Activated CD4-positive, alpha-beta T cell treated with anti-CD3 and anti-CD28 coated beads for 36 hours (primary cell): ENCODE measurements at regions not wholly inside any gene's neighbourhood (a gene's known extent, or its start where the extent isn't known, plus 50 kb on each side); places are given as distances from the start of the nearest gene placed in this dataset.

Experiments
- ATAC-seq: fragments of 200-7000 bp; cut with Tn5 transposase; one replicate; pipeline ENCODE4 v1.10.0; 2021; ENCODE audit warnings: mild to moderate bottlenecking, moderate library complexity
- CTCF ChIA-PET: fragments of 350-600 bp; sonication (Branson Sonifier 250); formaldehyde crosslinking; loops from one replicate; lab custom pipeline; 2021; ENCODE audit warnings: antibody characterized with exemption; lab: Charles Lee
- POLR2A ChIA-PET: fragments of 350-600 bp; sonication (Branson Sonifier 250); formaldehyde crosslinking; loops from one replicate; lab custom pipeline; 2021; ENCODE audit warnings: antibody characterized with exemption, inconsistent platforms; lab: Charles Lee
- DNase-seq: peaks from one replicate; pipeline ENCODE4 v3.0.0-alpha.2; 2020
- H3K27ac Mint-ChIP-seq: one replicate; pipeline ENCODE4 v1.8.0; 2021; ENCODE audit warnings: mixed read lengths
- H3K27me3 Mint-ChIP-seq: one replicate; pipeline ENCODE4 v1.8.0; 2021; ENCODE audit warnings: mixed read lengths
- H3K36me3 Mint-ChIP-seq: one replicate; pipeline ENCODE4 v1.8.0; 2021; ENCODE audit warnings: low read depth, mixed read lengths
- H3K4me1 Mint-ChIP-seq: one replicate; pipeline ENCODE4 v1.8.0; 2021; ENCODE audit warnings: mixed read lengths
- H3K4me3 Mint-ChIP-seq: one replicate; pipeline ENCODE4 v1.8.0; 2021; ENCODE audit warnings: mild to moderate bottlenecking, moderate library complexity, mixed read lengths
- H3K9me3 Mint-ChIP-seq: one replicate; pipeline ENCODE4 v1.8.0; 2021; ENCODE audit warnings: low read depth, mixed read lengths
- intact Hi-C, 2 experiments: fragments of 100-400 bp; cut with DNase I in 1 of 2; cut with micrococcal nuclease in 1 of 2; formaldehyde crosslinking; loops; one replicate each; pipeline versions ENCODE4 v1.14.2 to v1.15.1; 2022 to 2024; cut with DNase I, micrococcal nuclease

DNA sequence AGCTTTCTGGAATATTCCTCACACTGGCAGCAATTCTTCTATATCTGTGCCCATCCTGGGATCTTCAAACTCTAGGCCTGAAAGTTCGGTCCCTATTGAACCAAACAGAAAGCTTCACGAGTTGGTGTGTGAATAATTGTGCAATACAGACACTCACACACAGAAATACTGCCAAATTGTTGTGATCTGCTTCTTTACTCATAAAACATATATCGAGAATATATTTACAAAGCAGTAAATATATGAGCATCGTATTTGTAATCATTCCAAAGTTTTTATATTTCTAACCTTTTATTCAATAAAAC is 56.6 kb upstream of the BEX4 start:
- no peak overlapping the region for H3K4me3 Mint-ChIP-seq
- intact Hi-C loops: loop anchor here in 1 of 2 experiments (1.0 kb wide), 1 partner anchor 207 kb away; no protein-coding TSS in a partner anchor
- H3K36me3 Mint-ChIP-seq: no peaks in the 10 kb centered on the region
- no peak for DNase-seq
- H3K4me1 Mint-ChIP-seq: no peaks in the 10 kb centered on the region
- ChIA-PET CTCF (no interaction called here), POLR2A (no interaction called here)
- no peaks in the 10 kb centered on the region for H3K9me3 Mint-ChIP-seq
- no peaks in the 10 kb centered on the region for H3K27me3 Mint-ChIP-seq
- no peak overlapping the region for H3K27ac Mint-ChIP-seq
- ATAC-seq: no peak

DNA sequence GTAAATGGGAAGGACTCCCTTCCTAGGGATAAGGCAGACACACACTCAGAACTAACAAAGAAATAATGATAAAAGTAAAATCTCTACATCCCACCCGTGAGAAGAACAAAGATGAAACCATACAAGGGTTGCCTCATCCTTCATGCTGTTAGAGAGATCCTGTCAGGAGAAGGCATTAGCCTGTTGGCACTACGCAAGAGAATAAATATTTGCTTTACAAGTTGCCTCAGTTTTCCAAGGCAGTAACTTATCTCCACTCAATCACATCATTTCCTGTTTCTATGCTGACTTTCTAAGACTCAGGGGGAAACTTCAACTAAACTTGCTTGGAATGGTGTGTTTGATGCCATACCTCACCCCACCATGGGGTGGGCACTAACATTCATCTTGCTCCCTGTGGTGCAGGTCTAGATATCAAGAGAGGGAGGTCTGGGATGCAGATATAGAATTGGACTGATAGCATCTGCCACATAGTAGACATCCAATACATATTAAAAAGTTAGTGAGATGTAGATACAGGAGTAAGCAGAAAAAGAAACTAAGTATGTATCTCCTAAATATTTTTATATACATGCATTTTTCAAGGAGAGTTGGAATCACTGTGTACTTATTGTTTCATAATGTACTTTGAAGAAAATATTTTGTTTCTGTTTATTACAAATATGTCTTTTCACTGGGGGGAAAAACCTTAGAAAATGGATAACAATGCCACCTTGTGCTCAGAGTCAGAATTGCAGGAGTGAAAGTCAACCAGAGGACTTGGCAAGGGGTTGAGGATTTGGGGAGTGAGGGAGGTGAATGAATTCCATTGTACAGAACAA is 57.2 kb upstream of the BEX4 start:
- ATAC-seq (no peak), DNase-seq (peak; percentile 22)
- Mint-ChIP-seq H3K27ac (no peak overlapping the region), H3K9me3 (no peaks in the 10 kb centered on the region), H3K36me3 (no peaks in the 10 kb centered on the region), H3K27me3 (no peaks in the 10 kb centered on the region), H3K4me3 (no peak overlapping the region), H3K4me1 (no peaks in the 10 kb centered on the region)
- ChIA-PET CTCF (no interaction called here), POLR2A (no interaction called here)
- intact Hi-C loops: loop anchor here in 1 of 2 experiments (1.0 kb wide), 1 partner anchor 206 kb away; no protein-coding TSS in a partner anchor

DNA sequence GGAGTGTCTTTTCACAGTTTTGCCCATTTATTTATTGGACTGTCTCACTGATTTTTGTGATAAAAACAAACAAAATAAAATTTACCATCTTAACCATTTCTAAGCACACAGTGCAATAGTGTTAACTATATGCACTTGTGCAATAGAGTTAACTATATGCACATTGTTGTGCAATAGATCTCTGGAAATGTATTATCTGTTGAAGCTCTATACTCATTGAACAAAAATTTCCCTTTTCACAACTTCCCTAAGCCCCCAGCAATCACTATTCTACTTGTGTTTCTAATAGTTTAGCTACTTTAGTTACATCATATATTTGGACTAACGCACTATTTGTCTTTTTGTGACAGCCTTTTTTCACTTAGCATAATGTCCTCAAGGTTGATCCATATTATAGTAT is 59.7 kb upstream of the BEX4 start:
- peaks cover 6% of the 10 kb centered on the region for H3K4me1 Mint-ChIP-seq
- POLR2A ChIA-PET: no interaction called here
- CTCF ChIA-PET: no interaction called here
- ATAC-seq (no peak), DNase-seq (no peak)
- no peaks in the 10 kb centered on the region for H3K9me3 Mint-ChIP-seq
- no peaks in the 10 kb centered on the region for H3K27me3 Mint-ChIP-seq
- H3K27ac Mint-ChIP-seq: no peak overlapping the region
- H3K4me3 Mint-ChIP-seq: no peak overlapping the region
- no peaks in the 10 kb centered on the region for H3K36me3 Mint-ChIP-seq
- intact Hi-C loops: no loop called here

GRCh38 chrX:103153661-103154060 is 60.7 kb upstream of the NXF3 start:
- Mint-ChIP-seq H3K9me3 (no peaks in the 10 kb centered on the region), H3K27me3 (no peaks in the 10 kb centered on the region), H3K27ac (no peak overlapping the region), H3K4me3 (no peak overlapping the region), H3K36me3 (no peaks in the 10 kb centered on the region), H3K4me1 (peaks cover 6% of the 10 kb centered on the region)
- ChIA-PET POLR2A (no interaction called here), CTCF (no interaction called here)
- DNase-seq (no peak), ATAC-seq (no peak)
- intact Hi-C loops: no loop called here

- CTCF ChIA-PET: no interaction called here
- intact Hi-C loops: no loop called here
- no peak for DNase-seq
- POLR2A ChIA-PET: no interaction called here
- H3K27me3 Mint-ChIP-seq: no peaks in the 10 kb centered on the region
- H3K27ac Mint-ChIP-seq: no peak overlapping the region
- H3K4me3 Mint-ChIP-seq: no peak overlapping the region
- ATAC-seq: no peak
- H3K9me3 Mint-ChIP-seq: no peaks in the 10 kb centered on the region
- H3K36me3 Mint-ChIP-seq: no peaks in the 10 kb centered on the region
- peaks cover 6% of the 10 kb centered on the region for H3K4me1 Mint-ChIP-seq
These were observed 58.9 kb upstream of the NXF3 start for GRCh38 chrX:103151799-103152198.

DNA sequence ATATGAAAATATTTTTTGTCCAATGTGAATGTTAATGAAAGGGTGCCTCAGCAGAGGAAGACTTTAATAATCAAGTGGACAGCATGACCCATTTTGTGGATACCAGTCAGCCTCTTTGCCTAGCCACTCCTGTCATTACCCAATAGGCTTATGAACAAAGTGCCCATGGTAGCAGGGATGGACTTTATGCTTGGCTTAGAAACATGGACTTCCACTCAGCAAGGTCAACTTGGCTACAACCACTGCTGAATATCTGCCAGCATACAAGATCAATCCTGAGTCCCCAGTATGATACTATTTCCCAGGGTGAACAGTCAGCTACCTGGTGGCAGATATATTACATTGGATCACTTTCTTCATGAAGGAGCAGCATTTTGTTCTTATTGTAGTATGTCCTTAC is 56.7 kb upstream of the NXF3 start:
- Mint-ChIP-seq H3K4me1 (peaks cover 6% of the 10 kb centered on the region), H3K27ac (no peak overlapping the region), H3K36me3 (no peaks in the 10 kb centered on the region), H3K27me3 (no peaks in the 10 kb centered on the region), H3K4me3 (no peak overlapping the region), H3K9me3 (no peaks in the 10 kb centered on the region)
- intact Hi-C loops: no loop called here
- no peak for DNase-seq
- ATAC-seq: no peak
- CTCF ChIA-PET: no interaction called here
- POLR2A ChIA-PET: no interaction called here

- intact Hi-C loops: no loop called here
- ChIA-PET CTCF (no interaction called here), POLR2A (no interaction called here)
- Mint-ChIP-seq H3K36me3 (no peaks in the 10 kb centered on the region), H3K27me3 (no peaks in the 10 kb centered on the region), H3K9me3 (no peaks in the 10 kb centered on the region), H3K27ac (no peak overlapping the region), H3K4me3 (no peak overlapping the region), H3K4me1 (peaks cover 6% of the 10 kb centered on the region)
- DNase-seq (no peak), ATAC-seq (no peak)
These were observed 55.1 kb upstream of the NXF3 start for GRCh38 chrX:103148075-103148474.
